ENCODE measurements at regions not wholly inside any gene's neighbourhood (a gene's known extent, or its start where the extent isn't known, plus 50 kb on each side); places are given as distances from the start of the nearest gene placed in this dataset.
A peak's percentile ranks its signal among the peaks of the same experiment; 100 is the strongest.
"Not testable (repeated sequence)": the region's sequence is repeated elsewhere in the genome, so short reads cannot be mapped to it uniquely, and the experiment has no call there.

GRCh38 chr11:54797906-54798305, 91.3 kb downstream of the OR4A5 start:
- DNase-seq, result not testable (repeated sequence)

- DNase-seq, result no peak
Measured at GRCh38 chr11:54832676-54833075, 126.0 kb downstream of the OR4A5 start.

DNA sequence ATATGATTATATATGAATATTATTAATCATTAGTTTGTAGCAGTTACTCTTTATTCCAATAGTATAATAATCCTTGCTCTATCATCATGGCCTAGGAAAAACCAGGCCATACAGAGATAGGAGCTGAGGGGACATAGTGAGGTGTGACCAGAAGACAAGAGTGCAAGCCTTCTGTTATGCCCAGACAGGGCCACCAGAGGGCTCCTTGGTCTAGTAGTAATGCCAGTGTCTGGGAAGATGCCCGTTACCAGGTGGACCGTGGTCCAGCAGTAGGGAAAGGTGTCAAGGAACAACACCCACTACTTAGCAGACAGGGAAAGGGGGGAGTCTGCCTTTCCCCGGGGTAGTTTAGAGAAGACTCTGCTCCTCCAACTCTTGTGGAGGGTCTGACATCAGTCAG, 148.4 kb downstream of the OR4A5 start:
- DNase-seq, result peak; percentile 9
